Tibial artery (tissue), 4 donors: ENCODE measurements at regions not wholly inside any gene's neighbourhood (a gene's known extent, or its start where the extent isn't known, plus 50 kb on each side); places are given as distances from the start of the nearest gene placed in this dataset.

Experiments
- DNase-seq, 2 donors: peaks; one replicate each; pipeline ENCODE4 v3.0.0-alpha.2; 2019
- H3K27ac ChIP-seq, 2 donors: fragments of 200-600 bp; sonication (generic) in 1 of 2; 1 replicate in 1 of 2; 2 replicates in 1 of 2; pipeline ENCODE4 v1.5.1; 2018 to 2019; ENCODE audit warnings: mild to moderate bottlenecking in 1 of 2
- H3K27me3 ChIP-seq, 2 donors: fragments of 200-600 bp; sonication (generic) in 1 of 2; one replicate each; pipeline versions ENCODE4 v1.5.1 to v1.6.0; 2016 to 2019
- H3K36me3 ChIP-seq, 3 donors: fragments of 200-600 bp; sonication (generic) in 2 of 3; one replicate each; pipeline ENCODE4 v1.5.1; 2016 to 2019; ENCODE audit warnings: mild to moderate bottlenecking in 2 of 3
- H3K4me1 ChIP-seq, 4 donors: fragments of 200-600 bp; sonication (generic) in 2 of 4; 1 replicate in 3 of 4; 2 replicates in 1 of 4; pipeline ENCODE4 v1.5.1; 2016 to 2019
- H3K4me3 ChIP-seq, 2 donors: fragments of 200-600 bp; sonication (generic) in 1 of 2; 1 replicate in 1 of 2; 2 replicates in 1 of 2; pipeline ENCODE4 v1.5.1; 2018 to 2019; ENCODE audit warnings: mild to moderate bottlenecking in 2 of 2
- H3K9me3 ChIP-seq, 3 donors: fragments of 200-600 bp; sonication (generic) in 1 of 3; one replicate each; pipeline ENCODE4 v1.5.1; 2016 to 2019
- intact Hi-C: fragments of 100-400 bp; cut with DNase I; formaldehyde crosslinking; loops from one replicate; pipeline ENCODE4 v1.15.0; 2023; ENCODE audit warnings: low total_unique reads
- TF ChIP-seq, protein P1 (sequence below), 2 experiments: fragments of 200-600 bp in 1 of 2; fragments of 450-650 bp in 1 of 2; IDR thresholded peaks; one replicate each; pipeline ENCODE4 v1.5.1; 2017 to 2019; ENCODE audit warnings: antibody characterized with exemption in 2 of 2, mild to moderate bottlenecking in 1 of 2, moderate library complexity in 1 of 2

DNA sequence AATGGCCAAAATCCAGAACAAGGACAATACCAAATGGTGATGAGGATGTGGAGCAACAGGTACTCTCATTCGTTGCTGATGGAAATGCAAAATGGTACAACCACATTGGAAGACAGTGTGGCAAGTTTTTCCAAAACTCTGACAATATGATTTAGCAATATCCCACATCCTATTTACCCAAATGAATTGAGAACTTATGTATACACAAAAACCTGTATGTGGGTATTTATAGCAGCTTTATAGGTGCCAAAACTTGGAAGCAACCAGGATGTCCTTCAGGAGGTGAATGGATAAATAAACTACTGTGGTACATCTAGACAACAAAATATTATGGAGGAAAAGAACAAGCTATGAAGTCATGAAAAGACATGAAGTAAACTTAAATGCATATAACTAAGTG is 156.5 kb downstream of the TFAP2A start:
- intact Hi-C loops = no loop called here
- Histone ChIP-seq H3K4me1 (no peaks in the 10 kb centered on the region), H3K9me3 (no peaks in the 10 kb centered on the region), H3K36me3 (no peaks in the 10 kb centered on the region), H3K27ac (no peak overlapping the region), H3K27me3 (no peaks in the 10 kb centered on the region), H3K4me3 (no peak overlapping the region)
- DNase-seq = no peak
- TF ChIP-seq, protein P1, sequence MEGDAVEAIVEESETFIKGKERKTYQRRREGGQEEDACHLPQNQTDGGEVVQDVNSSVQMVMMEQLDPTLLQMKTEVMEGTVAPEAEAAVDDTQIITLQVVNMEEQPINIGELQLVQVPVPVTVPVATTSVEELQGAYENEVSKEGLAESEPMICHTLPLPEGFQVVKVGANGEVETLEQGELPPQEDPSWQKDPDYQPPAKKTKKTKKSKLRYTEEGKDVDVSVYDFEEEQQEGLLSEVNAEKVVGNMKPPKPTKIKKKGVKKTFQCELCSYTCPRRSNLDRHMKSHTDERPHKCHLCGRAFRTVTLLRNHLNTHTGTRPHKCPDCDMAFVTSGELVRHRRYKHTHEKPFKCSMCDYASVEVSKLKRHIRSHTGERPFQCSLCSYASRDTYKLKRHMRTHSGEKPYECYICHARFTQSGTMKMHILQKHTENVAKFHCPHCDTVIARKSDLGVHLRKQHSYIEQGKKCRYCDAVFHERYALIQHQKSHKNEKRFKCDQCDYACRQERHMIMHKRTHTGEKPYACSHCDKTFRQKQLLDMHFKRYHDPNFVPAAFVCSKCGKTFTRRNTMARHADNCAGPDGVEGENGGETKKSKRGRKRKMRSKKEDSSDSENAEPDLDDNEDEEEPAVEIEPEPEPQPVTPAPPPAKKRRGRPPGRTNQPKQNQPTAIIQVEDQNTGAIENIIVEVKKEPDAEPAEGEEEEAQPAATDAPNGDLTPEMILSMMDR (IDR thresholded peaks at IDR 0.05) = no peak

DNA sequence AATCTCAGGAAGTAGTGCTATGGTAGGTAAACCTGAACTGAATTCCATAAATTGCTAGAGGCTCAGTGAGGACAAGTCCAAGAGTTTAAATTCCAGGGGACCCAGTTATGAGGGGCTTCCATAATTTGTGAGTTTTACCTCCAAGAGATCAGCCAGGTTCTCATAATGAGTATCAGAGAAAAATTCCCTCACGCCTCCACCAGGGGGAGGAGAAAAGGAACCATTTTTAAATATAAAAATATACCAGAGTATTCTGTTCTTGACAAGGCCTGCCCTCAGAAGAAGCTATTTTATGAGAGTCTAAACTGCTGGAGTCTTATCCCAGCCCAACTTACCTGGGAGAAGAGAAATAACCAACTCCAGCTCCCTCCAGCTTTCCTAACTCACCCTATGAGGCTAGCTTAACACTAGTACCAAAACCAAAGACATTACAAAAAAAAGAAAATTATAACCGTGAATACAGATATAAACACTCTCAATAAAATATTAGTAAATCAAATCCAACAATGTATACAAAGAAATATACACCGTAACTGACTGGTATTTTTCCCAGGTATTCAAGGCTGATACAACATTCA is 158.7 kb downstream of the TFAP2A start:
- Histone ChIP-seq H3K4me1 (no peaks in the 10 kb centered on the region), H3K27me3 (peaks cover 0 to 5% of the 10 kb centered on the region in 2 donors), H3K9me3 (no peaks in the 10 kb centered on the region), H3K27ac (no peak overlapping the region), H3K4me3 (no peak overlapping the region), H3K36me3 (no peaks in the 10 kb centered on the region)
- TF ChIP-seq, protein P1 (IDR thresholded peaks at IDR 0.05) = no peak
- intact Hi-C loops = no loop called here
- DNase-seq = no peak

DNA sequence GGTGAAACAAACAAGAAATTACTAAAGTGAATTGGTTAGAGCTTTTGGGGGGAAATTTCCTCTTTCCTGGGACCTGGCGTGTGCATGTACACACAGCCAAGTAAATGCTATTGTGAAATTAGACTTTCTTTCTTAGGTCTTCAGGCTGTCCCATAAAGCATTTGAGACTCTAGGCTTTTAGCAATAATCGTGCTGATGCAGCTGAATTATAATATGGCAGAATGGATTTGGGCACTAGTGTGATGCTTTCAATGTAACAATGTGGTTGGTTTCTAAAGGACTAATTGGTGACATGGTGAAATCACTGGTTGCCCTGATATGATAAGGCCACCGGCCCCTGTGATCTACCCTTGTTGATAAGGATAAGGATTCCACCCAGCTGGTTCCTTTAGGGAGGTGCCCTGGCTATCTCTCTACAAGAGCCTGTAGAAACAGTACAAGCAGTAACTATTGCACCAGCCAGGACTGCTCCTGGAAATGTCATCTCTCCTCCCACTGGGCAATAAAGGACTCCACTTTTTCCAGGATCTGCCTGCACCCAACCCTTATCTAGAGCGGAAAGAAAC is 164.1 kb downstream of the TFAP2A start:
- no peak for DNase-seq
- intact Hi-C loops = no loop called here
- TF ChIP-seq, protein P1 (IDR thresholded peaks at IDR 0.05) = no peak

DNA sequence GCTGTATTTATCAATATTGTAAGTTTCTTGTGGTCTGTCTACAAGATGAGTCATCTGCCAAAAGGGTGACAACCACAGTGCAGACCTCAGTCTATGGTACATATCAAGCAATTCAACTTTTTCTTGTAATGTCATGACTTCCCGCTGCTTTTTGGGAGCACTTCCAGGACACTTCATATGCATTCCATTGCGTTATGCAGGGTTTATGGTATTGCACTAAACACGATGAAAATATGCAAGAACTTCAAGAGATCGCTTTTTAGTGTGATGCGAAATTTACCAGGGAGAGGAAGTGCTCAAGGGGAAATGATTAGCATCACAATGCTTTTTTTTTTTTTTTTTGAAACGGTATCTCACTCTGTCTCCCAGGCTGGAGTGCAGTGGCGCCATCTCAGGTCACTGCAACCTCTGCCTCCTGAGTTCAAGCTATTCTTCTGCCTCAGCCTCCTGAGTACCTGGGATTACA is 166.5 kb downstream of the TFAP2A start:
- H3K4me3 ChIP-seq = no peak overlapping the region
- no peak overlapping the region for H3K27ac ChIP-seq
- H3K36me3 ChIP-seq = no peaks in the 10 kb centered on the region
- intact Hi-C loops = no loop called here
- DNase-seq = no peak
- H3K27me3 ChIP-seq = peaks cover 0 to 5% of the 10 kb centered on the region in 2 donors
- no peaks in the 10 kb centered on the region for H3K4me1 ChIP-seq
- TF ChIP-seq, protein P1 (IDR thresholded peaks at IDR 0.05) = no peak
- H3K9me3 ChIP-seq = no peaks in the 10 kb centered on the region

More for the DNA sequence above, 164.1 kb downstream of the TFAP2A start:
- H3K36me3 ChIP-seq = no peaks in the 10 kb centered on the region
- no peak overlapping the region for H3K4me3 ChIP-seq
- peaks cover 0 to 5% of the 10 kb centered on the region in 2 donors for H3K27me3 ChIP-seq
- H3K9me3 ChIP-seq = no peaks in the 10 kb centered on the region
- no peaks in the 10 kb centered on the region for H3K4me1 ChIP-seq
- H3K27ac ChIP-seq = no peak overlapping the region

DNA sequence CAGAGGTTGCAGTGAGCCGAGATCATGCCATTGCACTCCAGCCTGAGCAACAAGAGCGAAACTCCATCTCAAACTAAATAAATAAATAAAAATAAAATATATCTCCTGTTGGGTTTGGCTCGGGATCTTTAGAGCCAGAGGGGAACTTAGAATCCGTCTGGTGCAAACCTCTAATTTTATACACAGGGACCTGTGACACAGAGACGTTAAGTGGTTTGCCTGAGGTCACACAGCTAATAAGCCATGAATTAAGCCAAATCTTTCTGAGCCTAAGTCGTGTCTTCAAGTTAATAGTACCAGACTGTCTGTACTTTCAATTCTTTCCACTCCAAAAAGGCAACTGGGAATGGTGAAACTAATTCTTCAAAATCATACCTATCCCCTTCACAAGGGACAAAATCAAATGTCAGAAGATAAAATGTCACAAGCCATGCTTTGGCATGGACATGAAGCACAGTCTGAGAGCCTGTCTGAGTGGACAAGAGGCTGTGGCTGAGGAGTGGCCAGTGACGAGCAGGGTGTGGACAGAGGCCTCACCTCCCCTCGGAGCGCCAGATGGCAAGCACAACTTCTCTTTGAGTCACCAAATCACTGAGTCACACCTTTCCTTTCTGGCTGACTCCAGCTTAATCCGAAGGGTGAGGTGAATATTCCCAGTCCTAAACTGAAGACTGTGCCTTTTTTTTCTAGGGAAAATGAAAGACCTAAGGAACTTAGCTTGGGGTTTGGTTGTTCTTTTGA is 177.4 kb downstream of the TFAP2A start:
- intact Hi-C loops = no loop called here
- Histone ChIP-seq H3K27ac (no peak overlapping the region), H3K36me3 (no peaks in the 10 kb centered on the region), H3K9me3 (no peaks in the 10 kb centered on the region), H3K4me3 (no peak overlapping the region), H3K4me1 (no peaks in the 10 kb centered on the region), H3K27me3 (no peaks in the 10 kb centered on the region)
- TF ChIP-seq, protein P1 (IDR thresholded peaks at IDR 0.05) = no peak
- DNase-seq = no peak
